Astrocyte of the hippocampus (primary cell): ENCODE measurements at regions not wholly inside any gene's neighbourhood (a gene's known extent, or its start where the extent isn't known, plus 50 kb on each side); places are given as distances from the start of the nearest gene placed in this dataset.

ENCODE experiments used
- DNase-seq: peaks from one replicate; pipeline ENCODE4 v3.0.0; 2011; ENCODE audit warnings: low read depth, low spot score

- DNase-seq, result no peak
Measured at GRCh38 chr22:27463121-27463660, 338.4 kb downstream of the MN1 start.

GRCh38 chr22:27466229-27466628 is 335.3 kb downstream of the MN1 start:
- DNase-seq, result no peak

- no peak for DNase-seq
Measured at GRCh38 chr22:27466778-27467438, 334.6 kb downstream of the MN1 start.

- no peak for DNase-seq
Measured at GRCh38 chr22:27467711-27468110, 333.8 kb downstream of the MN1 start.

- DNase-seq, result no peak
Measured at GRCh38 chr22:27468712-27469111, 332.8 kb downstream of the MN1 start.

GRCh38 chr22:27470169-27470772 is 331.3 kb downstream of the MN1 start:
- no peak for DNase-seq

GRCh38 chr22:27472975-27473374 is 328.6 kb downstream of the MN1 start:
- DNase-seq, result no peak

- DNase-seq, result no peak
Measured at GRCh38 chr22:27473533-27473932, 328.0 kb downstream of the MN1 start.

GRCh38 chr22:27474112-27474571 is 327.4 kb downstream of the MN1 start:
- peak; percentile 47 for DNase-seq

- DNase-seq, result peak; percentile 94
Measured at GRCh38 chr22:27474711-27475547, 326.6 kb downstream of the MN1 start.

GRCh38 chr22:27475548-27475897 is 326.0 kb downstream of the MN1 start:
- no peak for DNase-seq

- no peak for DNase-seq
Measured at GRCh38 chr22:27476318-27476717, 325.2 kb downstream of the MN1 start.

GRCh38 chr22:27476729-27477128 is 324.8 kb downstream of the MN1 start:
- peak; percentile 87 for DNase-seq

GRCh38 chr22:27477171-27477570 is 324.4 kb downstream of the MN1 start:
- no peak for DNase-seq

- no peak for DNase-seq
Measured at GRCh38 chr22:27480487-27480886, 321.1 kb downstream of the MN1 start.

- no peak for DNase-seq
Measured at GRCh38 chr22:27482402-27482801, 319.2 kb downstream of the MN1 start.

- no peak for DNase-seq
Measured at GRCh38 chr22:27483095-27483785, 318.3 kb downstream of the MN1 start.

- DNase-seq, result no peak
Measured at GRCh38 chr22:27485842-27486241, 315.7 kb downstream of the MN1 start.

GRCh38 chr22:27487600-27488452 is 313.7 kb downstream of the MN1 start:
- peak; percentile 45 for DNase-seq

- DNase-seq, result no peak
Measured at GRCh38 chr22:27488456-27489177, 312.9 kb downstream of the MN1 start.
